A673 (cell line): ENCODE measurements at regions not wholly inside any gene's neighbourhood (a gene's known extent, or its start where the extent isn't known, plus 50 kb on each side); places are given as distances from the start of the nearest gene placed in this dataset.

Source experiments
- CTCF ChIP-seq: fragments of 300-800, 200-600 bp; sonication (generic); conservative IDR thresholded peaks from 2 replicates; pipeline ENCODE4 v1.5.1; 2017; ENCODE audit warnings: low read depth, mild to moderate bottlenecking, antibody characterized with exemption, low read length, moderate library complexity, mixed read lengths
- EZH2 ChIP-seq: fragments of 200-600 bp; sonication (generic); IDR thresholded peaks from 2 replicates; pipeline ENCODE4 v1.6.1; 2017; ENCODE audit warnings: borderline replicate concordance, low read depth, mild to moderate bottlenecking, mixed read lengths, antibody characterized with exemption, low read length; ENCODE audit not compliant: poor library complexity, severe bottlenecking

GRCh38 chr1:112793631-112794565 lies 78.8 kb upstream of the PPM1J start:
- TF ChIP-seq CTCF (no peak), EZH2 (no peak)
